A549 (cell line): ENCODE measurements at regions not wholly inside any gene's neighbourhood (a gene's known extent, or its start where the extent isn't known, plus 50 kb on each side); places are given as distances from the start of the nearest gene placed in this dataset.

Source experiments
- CHD4 ChIP-seq: fragments of 200-600 bp; sonication (generic); IDR thresholded peaks from 2 replicates; pipeline ENCODE4 v1.6.1; 2016; ENCODE audit warnings: antibody characterized with exemption, mild to moderate bottlenecking, borderline replicate concordance
- CTCF ChIP-seq: fragments of >200 bp; sonication (Bioruptor Twin); formaldehyde crosslinking; IDR thresholded peaks from 3 replicates; pipeline ENCODE4 v1.5.1; 2016
- EP300 ChIP-seq, 2 experiments: fragments of >200 bp; sonication (Bioruptor Twin); formaldehyde crosslinking; IDR thresholded peaks; 2 replicates in 1 of 2; 3 replicates in 1 of 2; pipeline ENCODE4 v1.6.1; 2016 to 2017
- HOXB13 ChIP-seq: fragments of 250-450 bp; sonication (Bioruptor Pico); IDR thresholded peaks from 2 replicates; pipeline ENCODE4 v1.5.0; 2020; ENCODE audit warnings: low read depth, mild to moderate bottlenecking, moderate library complexity
- NFE2L2 ChIP-seq: fragments of 150-350 bp; conservative IDR thresholded peaks from 2 replicates; pipeline ENCODE4 v1.6.1; 2014; ENCODE audit warnings: low read length
- RAD21 ChIP-seq, 2 experiments: fragments of >200 bp in 1 of 2; sonication (Bioruptor Twin) in 1 of 2; formaldehyde crosslinking in 1 of 2; IDR thresholded peaks in 1 of 2; conservative IDR thresholded peaks in 1 of 2; 2 replicates in 1 of 2; 3 replicates in 1 of 2; pipeline ENCODE4 v1.6.1; 2012 to 2018; ENCODE audit warnings: inconsistent platforms in 1 of 2

- TF ChIP-seq NFE2L2 (no peak), HOXB13 (CRISPR knock-in tag) (no peak), EP300 (IDR thresholded peaks at IDR 0.05) (no peak), CHD4 (no peak), RAD21 (conservative IDR thresholded peaks at IDR 0.05 in 1 of 2, IDR thresholded peaks at IDR 0.05 in 1 of 2) (no peak), CTCF (no peak)
Observed at GRCh38 chr18:78228974-78229373, 750.6 kb upstream of the SALL3 start.
